Stimulated activated CD8-positive, alpha-beta memory T cell treated with anti-CD3 and anti-CD28 coated beads, Interleukin-12 subunit alpha, Interleukin-12 subunit beta, amount 100 ng/mL, for 24 hours (primary cell): ENCODE measurements at regions not wholly inside any gene's neighbourhood (a gene's known extent, or its start where the extent isn't known, plus 50 kb on each side); places are given as distances from the start of the nearest gene placed in this dataset.

Experiments used
- DNase-seq: peaks from one replicate; pipeline ENCODE4 v3.0.0-alpha.2; 2020; ENCODE audit errors: extremely low read depth

DNA sequence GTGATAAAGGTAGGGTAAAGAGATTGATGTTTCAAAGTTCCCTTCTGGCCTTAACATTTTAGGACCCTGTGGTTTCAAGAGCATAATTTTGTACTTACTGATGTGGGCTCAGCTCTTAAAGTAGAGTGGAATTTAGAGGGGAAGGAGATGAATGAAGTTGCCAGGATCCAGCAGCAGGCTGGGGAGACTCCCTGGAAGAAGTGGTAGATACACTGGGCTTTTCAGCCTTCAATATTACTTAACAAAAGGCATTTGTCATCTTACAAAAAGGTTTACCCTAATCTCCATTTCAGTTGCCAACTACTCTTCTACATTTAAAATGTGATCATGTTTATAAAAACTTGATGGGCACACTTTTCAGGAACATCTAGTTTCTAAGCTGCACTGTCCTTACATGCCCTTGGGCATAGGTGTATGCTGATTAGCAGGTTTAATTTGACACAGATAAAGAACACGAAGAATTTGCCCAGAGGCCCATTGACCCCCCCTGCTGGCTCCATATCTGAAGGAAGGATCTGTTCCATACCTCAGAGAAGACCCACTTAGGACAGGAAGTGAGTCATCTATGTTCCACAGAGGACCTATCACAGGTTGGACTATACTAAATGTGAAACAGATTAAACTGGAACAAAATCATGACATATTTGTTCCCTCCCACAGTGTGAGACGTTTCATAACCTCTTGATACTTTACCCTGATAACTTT is 93.0 kb upstream of the LPP start:
- DNase-seq: peak; percentile 36

DNA sequence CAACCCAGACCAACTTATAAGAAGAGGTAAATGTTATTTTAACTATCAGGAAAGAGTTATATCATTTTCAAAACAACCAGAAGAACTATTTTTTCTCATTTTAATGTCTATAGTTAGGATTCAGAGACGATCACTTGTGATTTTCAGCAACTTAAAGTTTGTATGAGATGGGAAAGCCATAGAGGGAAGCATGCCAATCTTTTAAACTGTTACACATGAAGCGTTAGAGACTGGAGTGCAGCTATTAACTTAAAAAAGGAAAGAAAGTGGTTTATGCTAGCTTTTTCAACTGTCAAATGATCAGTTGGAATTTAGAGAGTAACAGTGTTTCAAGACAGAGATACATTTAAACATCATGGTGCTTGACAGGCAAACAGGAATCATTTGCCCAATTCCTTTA is 91.7 kb upstream of the LPP start:
- no peak for DNase-seq

DNA sequence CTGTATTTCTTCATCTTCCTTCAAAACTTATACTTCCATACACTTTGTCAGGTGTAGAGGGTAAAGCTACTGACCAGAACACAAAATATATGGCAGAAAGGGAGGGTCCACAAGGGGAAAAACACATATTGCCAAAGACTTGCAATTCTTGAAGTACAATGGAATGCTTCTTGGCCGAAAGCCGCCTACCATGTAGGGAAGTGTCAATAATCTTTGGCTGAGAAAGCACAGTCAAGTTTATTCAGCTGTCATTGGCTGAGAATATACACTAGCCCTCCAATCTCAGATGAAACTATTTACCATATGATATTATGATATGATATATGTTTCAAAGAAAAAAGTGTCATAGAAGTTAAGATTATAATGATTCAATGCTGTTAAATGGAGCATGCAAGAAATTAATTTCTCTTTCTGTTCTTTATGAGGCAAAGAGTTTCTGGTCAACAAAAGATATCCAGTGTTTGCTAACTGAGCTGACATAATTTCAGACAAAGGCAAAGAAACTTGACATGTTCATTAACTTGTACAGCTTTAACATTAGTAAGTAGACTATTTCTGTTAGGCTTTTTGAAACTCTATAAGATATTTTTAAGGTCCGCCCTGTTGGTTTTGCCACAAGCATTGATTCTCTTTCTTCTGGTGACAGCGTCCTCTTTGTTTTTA is 89.0 kb upstream of the LPP start:
- no peak for DNase-seq

DNA sequence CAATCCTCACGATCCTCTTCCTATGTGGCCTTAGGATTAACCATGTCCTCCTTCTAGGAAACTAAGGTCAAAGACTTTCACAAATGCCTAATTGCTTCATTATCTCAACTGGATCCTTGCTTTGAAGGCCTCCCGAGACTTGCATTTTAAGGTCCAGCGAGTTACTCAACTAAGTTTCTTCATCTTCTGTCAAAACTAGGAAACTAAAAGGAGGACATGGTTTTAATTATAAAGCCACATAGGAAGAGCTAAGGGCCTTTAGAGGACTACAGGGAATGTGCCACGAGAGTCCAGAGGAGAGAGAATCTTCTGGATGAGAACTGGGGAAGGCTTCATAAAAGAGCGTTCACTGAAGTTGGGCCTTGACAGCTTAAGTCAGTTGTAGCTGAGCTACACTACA is 87.8 kb upstream of the LPP start:
- DNase-seq: no peak

DNA sequence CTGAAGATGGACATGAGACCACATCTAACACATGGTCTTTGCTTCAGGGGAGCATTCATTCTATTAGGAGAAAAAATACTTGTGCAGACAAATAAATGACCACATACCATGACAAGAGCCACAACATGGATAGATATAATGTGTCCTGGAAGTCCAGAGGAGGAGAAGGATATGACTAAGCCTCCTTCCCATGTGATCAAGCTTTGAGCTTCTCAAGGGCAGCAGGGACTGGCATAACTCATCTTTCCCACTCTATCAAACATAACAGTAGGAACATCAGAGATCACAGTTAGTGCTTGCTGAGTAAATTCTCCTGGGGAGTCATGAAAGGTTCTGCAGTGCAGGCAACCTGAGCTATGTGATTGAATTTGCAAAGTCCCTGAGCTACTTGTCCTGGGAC is 86.0 kb upstream of the LPP start:
- no peak for DNase-seq

GRCh38 chr3:188068342-188068741 is 85.6 kb upstream of the LPP start:
- DNase-seq: no peak

DNA sequence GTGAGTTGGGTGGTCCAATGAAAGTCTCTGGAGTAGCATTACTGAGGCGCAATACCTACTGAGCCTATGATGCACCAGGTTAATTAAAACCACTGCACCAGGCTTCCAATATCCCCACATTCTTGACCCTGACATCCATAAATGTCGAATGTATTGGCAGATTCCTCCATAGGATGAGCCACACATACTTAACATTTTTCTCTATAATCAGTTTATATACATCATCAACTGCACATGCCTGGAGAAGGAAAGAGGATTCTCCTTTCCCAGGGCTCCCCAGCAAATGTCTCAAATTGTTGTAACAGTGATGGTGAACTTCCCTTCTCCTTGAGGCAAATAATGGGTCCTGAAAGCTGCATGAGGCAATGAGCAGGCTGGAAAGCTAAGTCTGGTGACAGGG is 82.3 kb upstream of the LPP start:
- DNase-seq: no peak

GRCh38 chr3:188076176-188076575 is 77.8 kb upstream of the LPP start:
- DNase-seq: no peak

DNA sequence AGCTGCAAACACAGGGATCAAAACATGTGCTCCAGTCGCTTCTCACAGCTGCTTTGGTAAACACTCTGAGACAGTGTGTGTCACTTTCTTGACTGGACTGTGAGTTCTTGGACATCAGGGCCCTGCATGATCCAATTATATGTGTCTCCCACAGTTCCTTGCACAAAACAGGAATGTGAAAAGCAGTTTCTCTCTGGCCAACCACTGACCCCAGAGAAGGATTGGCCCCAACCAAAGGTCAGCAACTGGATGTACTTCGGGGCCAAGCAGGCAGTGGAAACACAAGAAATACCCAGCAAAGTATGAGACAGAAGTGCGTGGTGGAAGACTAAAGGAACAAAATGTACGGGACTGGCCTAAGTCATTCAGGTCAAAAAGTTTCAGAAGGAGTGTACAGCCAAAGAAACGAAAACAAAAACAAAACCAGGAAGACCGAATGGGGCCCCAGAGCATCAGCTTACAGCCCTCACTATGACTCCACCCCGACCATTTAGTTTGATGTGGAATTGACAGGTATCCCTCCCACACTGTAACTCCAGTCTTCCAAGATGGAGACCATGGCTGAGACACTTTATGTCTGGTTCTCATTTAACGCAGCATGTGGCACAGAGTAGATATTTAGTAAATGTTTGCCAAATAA is 76.7 kb upstream of the LPP start:
- DNase-seq: no peak

GRCh38 chr3:188080091-188080490 is 73.9 kb upstream of the LPP start:
- no peak for DNase-seq

GRCh38 chr3:188082031-188082430 is 71.9 kb upstream of the LPP start:
- no peak for DNase-seq

DNA sequence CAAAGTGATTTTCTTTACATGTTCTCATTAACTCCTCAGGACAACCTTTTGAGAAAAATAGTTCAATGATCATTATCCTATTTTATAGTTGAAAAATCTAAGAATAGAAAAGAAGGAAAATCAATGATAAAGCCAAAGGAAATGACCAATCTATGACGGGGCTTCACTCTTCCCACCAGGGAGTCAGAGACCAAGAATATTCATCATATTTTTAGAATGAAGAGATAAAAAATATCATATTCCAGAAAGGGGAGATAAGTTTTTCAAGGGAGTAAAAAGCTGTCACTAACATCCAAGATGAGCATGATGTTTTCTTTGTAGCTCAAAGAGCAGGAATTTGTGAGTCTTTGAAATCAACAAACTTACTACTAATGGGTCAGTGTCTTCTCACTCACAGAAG is 71.5 kb upstream of the LPP start:
- DNase-seq: no peak

DNA sequence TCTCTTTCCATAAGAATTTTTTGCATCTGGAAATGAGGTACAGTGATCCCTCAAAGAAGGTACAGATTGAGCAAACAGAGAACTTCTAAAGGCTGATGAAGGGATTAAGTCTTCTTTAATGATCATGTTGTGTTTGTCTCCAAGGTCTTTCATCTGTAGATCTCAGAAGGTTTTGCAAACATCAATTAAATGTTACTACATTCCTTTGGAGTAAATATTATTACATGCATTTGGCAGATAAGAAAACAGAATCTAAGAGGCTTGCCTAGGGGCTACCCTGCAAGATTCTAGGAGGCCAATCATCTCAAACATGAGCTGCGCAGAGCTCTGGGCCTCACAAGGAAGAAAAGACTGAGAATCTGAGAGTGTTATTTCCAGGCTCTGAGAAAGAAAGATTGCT is 70.9 kb upstream of the LPP start:
- DNase-seq: no peak

- no peak for DNase-seq
Measured at GRCh38 chr3:188084752-188085583, 69.0 kb upstream of the LPP start.

DNA sequence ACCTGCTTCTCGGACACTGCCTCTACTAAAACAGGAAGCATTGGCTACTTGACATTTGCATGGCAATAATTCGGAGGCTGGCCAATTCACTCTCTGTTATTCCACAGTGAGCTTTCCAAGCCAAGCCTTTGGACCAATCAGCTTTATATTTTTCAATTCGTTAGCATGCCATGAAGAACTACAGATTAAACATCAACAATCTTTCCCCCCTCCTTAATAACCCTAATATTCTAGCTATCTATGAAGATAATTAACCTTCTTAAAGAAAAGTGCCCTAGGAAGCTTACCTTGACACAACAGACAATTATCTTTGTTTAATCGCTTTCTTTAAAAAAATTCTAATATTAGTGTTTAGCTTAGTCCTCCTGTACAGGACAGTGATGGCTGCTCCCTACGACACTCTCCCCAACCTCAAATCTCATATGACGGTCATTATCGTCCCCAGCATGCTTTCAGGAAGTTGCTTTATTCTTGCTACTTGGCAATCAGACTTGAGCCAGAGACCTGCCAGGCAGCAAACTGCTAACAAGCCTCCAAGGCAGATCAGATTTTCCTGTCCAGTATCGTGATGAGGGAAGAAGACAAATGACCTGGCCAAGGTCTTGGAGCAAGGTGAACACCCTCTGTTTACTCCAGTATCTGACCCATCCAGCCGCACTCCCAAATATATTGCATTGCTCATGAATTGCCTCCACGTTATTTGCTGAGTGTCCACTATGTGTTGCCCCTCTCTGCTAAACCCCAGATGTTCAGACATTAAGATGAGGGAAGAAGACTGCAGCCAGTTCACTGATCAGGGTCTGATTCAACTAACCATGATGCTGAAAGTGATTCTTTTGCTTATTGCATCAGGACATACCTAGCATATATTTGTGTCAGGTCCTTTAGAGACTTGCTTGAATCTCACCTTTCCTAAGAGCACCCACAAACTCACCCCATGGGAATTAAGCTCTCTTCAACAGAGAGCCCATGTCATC is 68.1 kb upstream of the LPP start:
- DNase-seq: no peak

GRCh38 chr3:188088948-188089685 is 64.8 kb upstream of the LPP start:
- no peak for DNase-seq

DNA sequence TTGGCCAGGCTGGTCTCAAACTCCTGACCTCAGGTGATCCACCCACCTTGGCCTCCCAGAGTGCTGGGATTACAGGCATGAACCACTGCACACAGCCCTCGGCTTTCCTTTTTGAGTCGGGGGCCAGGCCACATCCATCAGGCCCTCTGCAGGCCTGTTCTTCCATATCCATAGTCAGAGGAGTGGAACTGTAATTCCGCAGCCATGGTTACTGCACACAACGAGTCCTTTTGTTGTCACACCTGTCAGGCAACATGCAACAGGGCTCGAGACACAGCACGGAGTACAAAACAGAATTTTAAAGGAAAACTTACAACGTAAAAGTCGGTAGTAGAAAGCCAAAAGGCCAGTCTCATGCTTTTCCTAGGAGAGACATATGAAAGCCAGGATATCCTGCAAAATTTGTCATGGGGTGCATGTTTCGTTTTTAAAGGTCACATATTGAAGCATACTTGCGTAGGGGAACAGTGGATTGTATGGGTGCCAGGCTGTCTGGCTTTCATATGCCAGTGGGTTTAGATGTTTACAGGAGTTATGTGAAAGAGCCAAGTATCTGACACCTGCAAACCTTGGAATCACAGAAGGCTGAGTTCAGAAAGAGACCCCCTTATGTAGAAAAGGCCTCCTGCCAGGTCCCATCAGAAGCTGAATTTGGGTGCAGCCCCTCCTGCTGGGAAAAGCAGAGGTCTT is 63.2 kb upstream of the LPP start:
- DNase-seq: no peak

DNA sequence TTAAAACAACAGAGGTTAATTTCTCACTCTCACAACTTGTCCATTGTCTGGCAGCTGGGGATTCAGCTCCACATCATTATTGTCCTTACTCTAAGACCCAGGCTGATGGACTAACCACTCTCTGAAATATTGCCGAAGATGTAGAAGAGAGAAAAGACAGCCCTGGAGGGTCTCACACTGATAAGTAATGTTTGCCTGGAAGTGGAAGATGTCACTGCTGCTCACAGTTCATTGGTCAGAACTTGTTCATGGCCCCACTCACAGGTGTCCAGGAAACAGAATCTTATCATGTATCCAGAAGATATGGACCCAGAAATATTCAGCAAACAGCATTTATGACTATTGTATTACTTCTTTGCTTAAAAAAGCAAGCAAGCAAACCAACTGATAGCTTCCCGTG is 62.2 kb upstream of the LPP start:
- no peak for DNase-seq

DNA sequence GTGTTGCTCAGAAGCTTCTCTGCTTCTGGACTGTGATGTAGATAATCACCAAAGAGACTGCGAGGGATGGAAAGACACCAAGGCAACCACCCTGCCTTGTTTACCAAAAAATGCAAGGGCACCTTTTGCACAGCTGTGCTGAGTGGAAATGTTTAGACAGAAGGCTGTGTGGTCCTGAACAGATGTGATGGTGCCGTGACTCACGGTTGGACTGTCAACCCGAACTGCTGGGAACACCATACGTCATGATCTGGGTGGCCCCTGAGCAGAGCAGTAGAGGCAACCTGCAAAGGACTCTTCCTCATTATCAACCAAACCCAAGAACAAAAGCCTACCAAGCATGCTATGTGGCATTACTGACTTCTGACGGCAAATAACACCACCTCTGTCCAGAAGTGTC is 61.3 kb upstream of the LPP start:
- peak; percentile 14 for DNase-seq

DNA sequence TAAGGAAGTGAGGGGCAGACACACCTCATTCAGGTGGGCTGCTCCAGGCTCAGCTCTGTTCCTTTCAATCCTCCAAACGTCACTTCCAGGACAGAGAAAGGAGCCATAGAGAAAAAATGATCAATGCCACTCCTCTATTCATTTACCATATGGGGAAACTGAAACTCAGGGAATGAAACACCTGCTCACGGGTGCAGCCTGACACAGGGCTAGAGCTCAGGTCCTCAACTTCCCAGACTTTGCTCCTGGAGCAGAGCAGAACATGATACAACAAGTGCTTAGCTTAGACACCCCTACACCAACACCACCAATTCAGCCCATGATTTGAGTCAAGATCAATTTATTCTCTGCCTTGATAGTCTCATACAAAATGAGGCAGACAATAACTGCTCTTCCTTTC is 58.5 kb upstream of the LPP start:
- DNase-seq: no peak
